PC-3 (cell line): ENCODE measurements at regions not wholly inside any gene's neighbourhood (a gene's known extent, or its start where the extent isn't known, plus 50 kb on each side); places are given as distances from the start of the nearest gene placed in this dataset.

Experiments
- ATAC-seq: fragments of 200-7000 bp; cut with Tn5 transposase; 2 replicates; pipeline ENCODE4 v1.9.1; 2020; ENCODE audit warnings: mild to moderate bottlenecking, moderate library complexity
- BruUV-seq: library from RNA; stranded (reverse); fragments of 400-500 nt; replicated peaks from 2 replicates; lab custom pipeline; 2021; lab: Mats Ljungman, UMichigan
- CTCF ChIA-PET: fragments of 300-600 bp; sonication (Branson Sonifier 250); formaldehyde crosslinking; loops from one replicate; lab custom pipeline; 2022; ENCODE audit warnings: antibody characterized with exemption; lab: Charles Lee
- POLR2A ChIA-PET: fragments of 300-600 bp; sonication (Branson Sonifier 250); formaldehyde crosslinking; loops from one replicate; lab custom pipeline; 2022; ENCODE audit warnings: antibody characterized with exemption; ENCODE audit not compliant: unreplicated experiment; lab: Charles Lee
- DNase-seq: peaks from one replicate; pipeline ENCODE4 v3.0.0-alpha.2; 2015
- H2AFZ ChIP-seq: fragments of 300-600 bp; sonication (generic); 2 replicates; pipeline ENCODE4 v1.6.0; 2016; ENCODE audit warnings: antibody characterized with exemption, low read length
- H3F3A ChIP-seq: fragments of 300-600 bp; sonication (generic); one replicate; pipeline ENCODE4 v1.6.0; 2017; ENCODE audit warnings: antibody characterized with exemption, low read length, control low read depth, mild to moderate bottlenecking; ENCODE audit not compliant: unreplicated experiment
- H3K27ac ChIP-seq: fragments of 300-600 bp; sonication (generic); 2 replicates; pipeline ENCODE4 v1.5.1; 2016; ENCODE audit warnings: mild to moderate bottlenecking, low read length
- H3K27me3 ChIP-seq: fragments of 300-600 bp; sonication (generic); 2 replicates; pipeline ENCODE4 v1.6.1; 2016; ENCODE audit warnings: low read length, mixed read lengths
- H3K36me3 ChIP-seq: fragments of 300-600 bp; sonication (generic); 2 replicates; pipeline ENCODE4 v1.6.1; 2016; ENCODE audit warnings: low read depth, mixed run types, low read length, mixed read lengths
- H3K4me1 ChIP-seq: fragments of 300-600 bp; sonication (generic); 2 replicates; pipeline ENCODE4 v1.5.1; 2016; ENCODE audit warnings: low read length; ENCODE audit not compliant: insufficient read depth
- H3K4me2 ChIP-seq: fragments of 300-600 bp; sonication (generic); 2 replicates; pipeline ENCODE4 v1.6.0; 2016; ENCODE audit warnings: low read length
- H3K4me3 ChIP-seq: fragments of 300-600 bp; sonication (generic); 2 replicates; pipeline ENCODE4 v1.5.1; 2016; ENCODE audit warnings: mild to moderate bottlenecking, low read length, mixed read lengths
- H3K79me2 ChIP-seq: fragments of 300-600 bp; sonication (generic); 2 replicates; pipeline ENCODE4 v1.6.1; 2017; ENCODE audit warnings: low read length, mixed read lengths
- H3K9ac ChIP-seq: fragments of 300-600 bp; sonication (generic); 2 replicates; pipeline ENCODE4 v1.6.0; 2016; ENCODE audit warnings: mild to moderate bottlenecking, low read length
- H3K9me2 ChIP-seq: fragments of 300-600 bp; sonication (generic); replicated peaks from 2 replicates; pipeline ENCODE4 v1.6.1; 2016; ENCODE audit warnings: mixed run types, low read length, mixed read lengths
- H3K9me3 ChIP-seq: fragments of 300-600 bp; sonication (generic); 2 replicates; pipeline ENCODE4 v1.6.1; 2016; ENCODE audit warnings: low read length, mixed read lengths
- H4K20me1 ChIP-seq: fragments of 300-600 bp; sonication (generic); 2 replicates; pipeline ENCODE4 v1.6.1; 2016; ENCODE audit warnings: low read length, mixed read lengths
- EZH2 ChIP-seq: fragments of 300-600 bp; sonication (generic); IDR thresholded peaks from one replicate; pipeline ENCODE4 v1.6.1; 2017; ENCODE audit warnings: antibody characterized with exemption, mild to moderate bottlenecking, low read length; ENCODE audit not compliant: unreplicated experiment
- EZH2phosphoT487 ChIP-seq: fragments of 300-600 bp; sonication (generic); IDR thresholded peaks from 2 replicates; pipeline ENCODE4 v1.6.1; 2018; ENCODE audit warnings: mild to moderate bottlenecking, antibody characterized with exemption, low read length, borderline replicate concordance
- intact Hi-C: fragments of 100-400 bp; cut with micrococcal nuclease; formaldehyde crosslinking; loops from 2 replicates; pipeline ENCODE4 v1.9.0; 2023
- TF ChIP-seq, protein P1 (sequence below): fragments of 300-600 bp; sonication (generic); conservative IDR thresholded peaks from 2 replicates; pipeline ENCODE4 v1.5.1; 2017; ENCODE audit warnings: antibody characterized with exemption, low read depth, mild to moderate bottlenecking, low read length

DNA sequence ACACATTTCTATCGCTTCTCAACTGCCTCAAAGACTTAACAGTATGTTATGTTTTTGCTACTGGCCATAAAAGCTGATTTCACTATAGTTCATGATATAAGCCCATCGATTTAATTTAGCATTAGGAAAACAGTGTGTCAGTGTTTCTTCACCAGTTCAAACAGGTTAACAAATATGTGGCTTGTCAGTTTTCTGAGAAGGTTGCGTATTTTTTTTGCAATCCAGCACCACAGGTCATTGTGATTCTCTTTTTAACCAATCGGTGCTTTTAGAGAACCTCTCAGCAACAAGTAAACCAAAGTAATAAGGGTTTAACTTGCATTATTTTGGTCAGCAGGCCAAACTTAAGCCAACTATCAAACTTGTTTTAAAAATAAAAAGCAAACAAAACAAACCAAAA lies 409.6 kb downstream of the NFIB start:
- H2AFZ ChIP-seq, result no peak overlapping the region
- CTCF ChIA-PET, result no interaction called here
- BruUV-seq, result no TSS peak

DNA sequence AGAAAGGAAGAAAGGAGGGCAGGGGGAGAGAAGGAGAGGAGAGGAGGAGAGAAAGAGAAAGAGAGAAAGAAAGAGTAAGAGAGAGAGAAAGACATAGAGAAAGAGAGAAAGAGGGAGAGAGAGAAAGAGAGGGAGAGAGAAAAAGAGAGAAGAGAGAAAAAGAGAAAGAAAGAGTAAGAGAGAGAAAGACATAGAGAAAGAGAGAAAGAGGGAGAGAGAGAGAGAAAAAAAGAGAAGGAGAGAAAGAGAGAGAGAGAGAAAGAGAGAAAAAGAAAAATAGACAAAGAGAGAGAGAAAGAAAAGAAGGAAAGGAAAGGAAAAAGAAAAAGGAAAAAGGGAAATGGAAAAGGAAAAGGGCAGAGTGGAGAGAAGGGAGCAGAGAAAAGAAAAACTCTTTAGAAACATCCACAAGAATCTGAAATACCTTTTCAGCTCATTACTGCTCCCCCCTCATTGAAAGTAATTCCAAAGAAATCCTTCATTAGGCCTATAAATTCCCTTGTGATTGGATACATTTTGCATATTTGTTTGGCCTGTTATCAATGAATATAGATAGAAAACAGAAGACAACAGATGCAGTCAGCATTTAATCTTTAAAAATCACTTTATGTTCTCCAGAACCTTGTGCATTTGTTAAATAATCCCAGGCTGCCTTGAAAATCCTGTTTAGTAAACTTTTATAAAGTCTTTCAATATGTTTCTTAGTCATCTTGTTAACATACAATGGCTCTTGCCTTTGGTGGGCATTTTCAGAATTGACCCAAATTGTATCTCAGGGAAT lies 411.5 kb downstream of the NFIB start:
- no peaks in the 10 kb centered on the region for H3K27me3 ChIP-seq
- no TSS peak for BruUV-seq
- intact Hi-C loops, result no loop called here
- H3K27ac ChIP-seq, result no peak overlapping the region
- H4K20me1 ChIP-seq, result no peaks in the 10 kb centered on the region
- TF ChIP-seq EZH2phosphoT487 (no peak), EZH2 (no peak)
- TF ChIP-seq, protein P1, sequence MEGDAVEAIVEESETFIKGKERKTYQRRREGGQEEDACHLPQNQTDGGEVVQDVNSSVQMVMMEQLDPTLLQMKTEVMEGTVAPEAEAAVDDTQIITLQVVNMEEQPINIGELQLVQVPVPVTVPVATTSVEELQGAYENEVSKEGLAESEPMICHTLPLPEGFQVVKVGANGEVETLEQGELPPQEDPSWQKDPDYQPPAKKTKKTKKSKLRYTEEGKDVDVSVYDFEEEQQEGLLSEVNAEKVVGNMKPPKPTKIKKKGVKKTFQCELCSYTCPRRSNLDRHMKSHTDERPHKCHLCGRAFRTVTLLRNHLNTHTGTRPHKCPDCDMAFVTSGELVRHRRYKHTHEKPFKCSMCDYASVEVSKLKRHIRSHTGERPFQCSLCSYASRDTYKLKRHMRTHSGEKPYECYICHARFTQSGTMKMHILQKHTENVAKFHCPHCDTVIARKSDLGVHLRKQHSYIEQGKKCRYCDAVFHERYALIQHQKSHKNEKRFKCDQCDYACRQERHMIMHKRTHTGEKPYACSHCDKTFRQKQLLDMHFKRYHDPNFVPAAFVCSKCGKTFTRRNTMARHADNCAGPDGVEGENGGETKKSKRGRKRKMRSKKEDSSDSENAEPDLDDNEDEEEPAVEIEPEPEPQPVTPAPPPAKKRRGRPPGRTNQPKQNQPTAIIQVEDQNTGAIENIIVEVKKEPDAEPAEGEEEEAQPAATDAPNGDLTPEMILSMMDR, result no peak
- no peak overlapping the region for H2AFZ ChIP-seq
- no peaks in the 10 kb centered on the region for H3F3A ChIP-seq
- H3K9me2 ChIP-seq, result no peaks in the 10 kb centered on the region
- ATAC-seq, result no peak
- no peaks in the 10 kb centered on the region for H3K4me1 ChIP-seq
- no peak for DNase-seq
- no peaks in the 10 kb centered on the region for H3K79me2 ChIP-seq
- no peak overlapping the region for H3K4me2 ChIP-seq
- no peak overlapping the region for H3K4me3 ChIP-seq
- H3K9me3 ChIP-seq, result no peaks in the 10 kb centered on the region
- ChIA-PET POLR2A (no interaction called here), CTCF (no interaction called here)
- H3K9ac ChIP-seq, result no peak overlapping the region
- H3K36me3 ChIP-seq, result no peaks in the 10 kb centered on the region

More for the DNA sequence above, 409.6 kb downstream of the NFIB start:
- H3K36me3 ChIP-seq, result no peaks in the 10 kb centered on the region
- intact Hi-C loops, result no loop called here
- no peak overlapping the region for H3K4me2 ChIP-seq
- H3F3A ChIP-seq, result no peaks in the 10 kb centered on the region
- H3K27ac ChIP-seq, result no peak overlapping the region
- no peaks in the 10 kb centered on the region for H3K4me1 ChIP-seq
- DNase-seq (no peak), ATAC-seq (no peak)
- no peaks in the 10 kb centered on the region for H3K9me3 ChIP-seq
- no peak overlapping the region for H3K4me3 ChIP-seq
- H3K27me3 ChIP-seq, result no peaks in the 10 kb centered on the region
- no peaks in the 10 kb centered on the region for H4K20me1 ChIP-seq
- no peaks in the 10 kb centered on the region for H3K79me2 ChIP-seq
- H3K9ac ChIP-seq, result no peak overlapping the region
- POLR2A ChIA-PET, result no interaction called here
- no peak for TF ChIP-seq EZH2
- TF ChIP-seq, protein P1, result no peak
- TF ChIP-seq EZH2phosphoT487, result no peak
- H3K9me2 ChIP-seq, result no peaks in the 10 kb centered on the region

DNA sequence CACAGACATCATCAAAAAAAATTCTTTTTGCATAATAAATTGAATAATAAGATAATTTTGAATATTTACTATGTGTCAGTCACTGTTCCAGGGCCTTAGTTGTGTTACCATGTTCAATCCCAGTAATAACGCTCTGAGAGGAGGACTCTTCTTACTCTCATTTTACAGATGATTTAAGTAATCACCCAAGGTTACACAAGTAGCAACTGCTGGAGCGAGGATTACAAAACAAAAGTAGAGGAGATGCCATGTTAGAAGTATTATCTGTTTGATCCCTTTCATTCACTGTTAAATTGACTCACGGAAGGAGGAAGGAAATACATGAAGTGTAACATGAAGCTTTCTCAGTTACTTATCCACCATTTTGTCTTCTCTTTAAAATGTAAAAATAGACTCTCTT lies 412.8 kb downstream of the NFIB start:
- BruUV-seq, result no TSS peak
- H3K4me2 ChIP-seq, result no peak overlapping the region
- no peaks in the 10 kb centered on the region for H3K9me2 ChIP-seq
- no peaks in the 10 kb centered on the region for H3K9me3 ChIP-seq
- intact Hi-C loops, result no loop called here
- ATAC-seq, result no peak
- no peaks in the 10 kb centered on the region for H3K79me2 ChIP-seq
- H2AFZ ChIP-seq, result no peak overlapping the region
- ChIA-PET POLR2A (no interaction called here), CTCF (no interaction called here)
- H3K9ac ChIP-seq, result no peak overlapping the region
- no peak for DNase-seq
- no peak overlapping the region for H3K27ac ChIP-seq
- H3K36me3 ChIP-seq, result no peaks in the 10 kb centered on the region
- TF ChIP-seq, protein P1, result no peak
- TF ChIP-seq EZH2 (no peak), EZH2phosphoT487 (no peak)
- H3K4me1 ChIP-seq, result no peaks in the 10 kb centered on the region
- H3F3A ChIP-seq, result no peaks in the 10 kb centered on the region
- H3K4me3 ChIP-seq, result no peak overlapping the region
- no peaks in the 10 kb centered on the region for H3K27me3 ChIP-seq
- H4K20me1 ChIP-seq, result no peaks in the 10 kb centered on the region
